DOHH2 (cell line): ENCODE measurements at regions not wholly inside any gene's neighbourhood (a gene's known extent, or its start where the extent isn't known, plus 50 kb on each side); places are given as distances from the start of the nearest gene placed in this dataset.

Experiments used
- H3F3A ChIP-seq: fragments of 200-600 bp; sonication (generic), shearing (Covaris generic); 2 replicates; pipeline ENCODE4 v1.6.0; 2016; ENCODE audit warnings: antibody characterized with exemption, mild to moderate bottlenecking; ENCODE audit not compliant: control insufficient read depth, insufficient read depth
- H3K27ac ChIP-seq: fragments of 200-600 bp; sonication (generic); 2 replicates; pipeline ENCODE4 v1.5.1; 2014; ENCODE audit warnings: low read depth, mild to moderate bottlenecking, low read length, moderate library complexity
- H3K27me3 ChIP-seq: fragments of 200-600 bp; sonication (generic); 2 replicates; pipeline ENCODE4 v1.6.1; 2014; ENCODE audit warnings: mild to moderate bottlenecking, low read length, mixed read lengths; ENCODE audit not compliant: control insufficient read depth
- H3K36me3 ChIP-seq: fragments of 200-600 bp; sonication (generic); 2 replicates; pipeline ENCODE4 v1.6.1; 2014; ENCODE audit warnings: mild to moderate bottlenecking, low read length, moderate library complexity, mixed read lengths; ENCODE audit not compliant: control insufficient read depth
- H3K4me1 ChIP-seq: fragments of 200-600 bp; sonication (generic); 2 replicates; pipeline ENCODE4 v1.6.1; 2014; ENCODE audit warnings: mild to moderate bottlenecking, low read length, mixed read lengths; ENCODE audit not compliant: control insufficient read depth
- H3K4me2 ChIP-seq: fragments of 200-600 bp; sonication (generic); 2 replicates; pipeline ENCODE4 v1.6.0; 2014; ENCODE audit warnings: mild to moderate bottlenecking, low read length, moderate library complexity
- H3K4me3 ChIP-seq: fragments of 200-600 bp; sonication (generic); 2 replicates; pipeline ENCODE4 v1.5.1; 2014; ENCODE audit warnings: mild to moderate bottlenecking, low read length, mixed read lengths
- H3K79me2 ChIP-seq: fragments of 200-600 bp; sonication (generic); 2 replicates; pipeline ENCODE4 v1.6.1; 2014; ENCODE audit warnings: mild to moderate bottlenecking, low read length, mixed read lengths; ENCODE audit not compliant: control insufficient read depth
- H3K9me2 ChIP-seq: fragments of 200-600 bp; sonication (generic); replicated peaks from 2 replicates; pipeline ENCODE4 v1.6.1; 2014; ENCODE audit warnings: mild to moderate bottlenecking, low read length, mixed read lengths; ENCODE audit not compliant: control insufficient read depth
- H3K9me3 ChIP-seq: fragments of 200-600 bp; sonication (generic); 2 replicates; pipeline ENCODE4 v1.6.1; 2014; ENCODE audit warnings: antibody characterized with exemption, low read length, mixed read lengths; ENCODE audit not compliant: control insufficient read depth, insufficient read depth
- H4K20me1 ChIP-seq: fragments of 200-600 bp; sonication (generic); 2 replicates; pipeline ENCODE4 v1.6.0; 2014; ENCODE audit warnings: low read depth, mild to moderate bottlenecking, antibody characterized with exemption, low read length, moderate library complexity; ENCODE audit not compliant: control insufficient read depth, insufficient read depth
- EZH2phosphoT487 ChIP-seq: fragments of 200-600 bp; sonication (generic); IDR thresholded peaks from 2 replicates; pipeline ENCODE4 v1.6.1; 2017; ENCODE audit warnings: borderline replicate concordance, mild to moderate bottlenecking, antibody characterized with exemption, low read length, moderate library complexity, mixed read lengths
- TF ChIP-seq, protein P1 (sequence below): fragments of 200-600 bp; sonication (generic); IDR thresholded peaks from one replicate; pipeline ENCODE4 v1.5.1; 2014; ENCODE audit warnings: antibody characterized with exemption, mild to moderate bottlenecking, low read depth, low read length; ENCODE audit not compliant: poor library complexity, severe bottlenecking

DNA sequence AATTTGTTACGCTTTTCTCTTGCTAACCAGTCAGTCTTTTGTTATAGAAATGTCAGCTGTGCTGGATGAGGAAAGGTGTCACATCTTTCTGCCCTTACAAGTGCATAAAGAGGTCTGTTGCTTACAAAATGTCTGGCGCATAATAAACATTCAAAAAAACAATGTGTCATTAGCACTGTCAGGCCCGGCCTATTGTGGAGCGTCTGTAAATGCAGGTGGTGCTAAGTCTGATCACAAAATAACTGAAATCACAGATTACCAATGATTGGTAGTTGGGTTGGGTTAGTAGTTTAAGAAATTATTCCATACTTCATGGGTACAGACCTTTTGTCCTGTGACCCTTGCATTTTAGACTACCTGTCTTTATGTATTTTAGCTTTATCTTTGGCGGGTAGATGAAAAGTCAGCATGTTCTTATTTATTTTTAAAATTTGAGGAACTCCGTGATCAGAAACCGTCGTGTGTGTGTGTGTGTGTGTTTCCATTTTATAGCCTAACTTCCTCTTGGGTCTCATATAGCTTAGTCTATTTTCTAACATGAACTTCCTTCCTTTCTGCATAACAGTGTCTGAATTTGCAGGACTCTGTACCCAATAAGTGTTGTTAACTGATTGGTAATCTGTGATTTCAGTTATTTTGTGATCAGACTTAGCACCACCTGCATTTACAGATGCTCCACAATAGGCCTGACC lies 88.1 kb upstream of the IFNGR1 start:
- H3K9me2 ChIP-seq = no peaks in the 10 kb centered on the region
- peak overlapping the region; percentile 68 for H3K4me2 ChIP-seq
- H3K4me1 ChIP-seq = peaks cover 37% of the 10 kb centered on the region
- H3K27ac ChIP-seq = peak overlapping the region; percentile 77
- H3K9me3 ChIP-seq = no peaks in the 10 kb centered on the region
- no peaks in the 10 kb centered on the region for H3K79me2 ChIP-seq
- no peaks in the 10 kb centered on the region for H4K20me1 ChIP-seq
- H3K36me3 ChIP-seq = no peaks in the 10 kb centered on the region
- no peaks in the 10 kb centered on the region for H3F3A ChIP-seq
- peak overlapping the region; percentile 55 for H3K4me3 ChIP-seq
- no peak for TF ChIP-seq EZH2phosphoT487
- TF ChIP-seq, protein P1, sequence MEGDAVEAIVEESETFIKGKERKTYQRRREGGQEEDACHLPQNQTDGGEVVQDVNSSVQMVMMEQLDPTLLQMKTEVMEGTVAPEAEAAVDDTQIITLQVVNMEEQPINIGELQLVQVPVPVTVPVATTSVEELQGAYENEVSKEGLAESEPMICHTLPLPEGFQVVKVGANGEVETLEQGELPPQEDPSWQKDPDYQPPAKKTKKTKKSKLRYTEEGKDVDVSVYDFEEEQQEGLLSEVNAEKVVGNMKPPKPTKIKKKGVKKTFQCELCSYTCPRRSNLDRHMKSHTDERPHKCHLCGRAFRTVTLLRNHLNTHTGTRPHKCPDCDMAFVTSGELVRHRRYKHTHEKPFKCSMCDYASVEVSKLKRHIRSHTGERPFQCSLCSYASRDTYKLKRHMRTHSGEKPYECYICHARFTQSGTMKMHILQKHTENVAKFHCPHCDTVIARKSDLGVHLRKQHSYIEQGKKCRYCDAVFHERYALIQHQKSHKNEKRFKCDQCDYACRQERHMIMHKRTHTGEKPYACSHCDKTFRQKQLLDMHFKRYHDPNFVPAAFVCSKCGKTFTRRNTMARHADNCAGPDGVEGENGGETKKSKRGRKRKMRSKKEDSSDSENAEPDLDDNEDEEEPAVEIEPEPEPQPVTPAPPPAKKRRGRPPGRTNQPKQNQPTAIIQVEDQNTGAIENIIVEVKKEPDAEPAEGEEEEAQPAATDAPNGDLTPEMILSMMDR = no peak
- H3K27me3 ChIP-seq = no peaks in the 10 kb centered on the region

DNA sequence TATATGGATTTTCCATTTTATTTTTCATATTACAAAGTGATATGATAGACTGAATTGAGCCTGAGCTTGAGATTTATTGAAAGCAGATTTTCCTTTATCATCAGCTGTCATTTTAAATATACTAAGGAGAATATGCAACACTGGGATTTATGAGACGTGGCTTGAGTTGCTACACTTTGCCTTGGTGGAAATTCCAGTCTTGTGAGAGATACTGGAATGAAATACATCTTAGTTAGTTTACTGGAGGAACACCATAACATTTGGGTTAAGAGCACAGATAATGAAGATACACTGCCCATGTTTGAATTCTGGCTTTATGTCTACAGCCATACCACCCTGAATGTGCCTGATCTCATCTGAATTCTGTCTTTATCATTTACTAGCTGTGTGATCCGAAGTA lies 86.5 kb upstream of the IFNGR1 start:
- Histone ChIP-seq H3K27ac (no peak overlapping the region), H3K9me3 (no peaks in the 10 kb centered on the region; the same call in 1 of the 2 replicates), H3K36me3 (no peaks in the 10 kb centered on the region), H3K27me3 (no peaks in the 10 kb centered on the region), H3K4me2 (no peak overlapping the region), H3K79me2 (no peaks in the 10 kb centered on the region), H4K20me1 (no peaks in the 10 kb centered on the region), H3K4me3 (no peak overlapping the region), H3F3A (no peaks in the 10 kb centered on the region), H3K4me1 (peaks cover 37% of the 10 kb centered on the region), H3K9me2 (no peaks in the 10 kb centered on the region)
- TF ChIP-seq, protein P1 = no peak
- TF ChIP-seq EZH2phosphoT487 = no peak

DNA sequence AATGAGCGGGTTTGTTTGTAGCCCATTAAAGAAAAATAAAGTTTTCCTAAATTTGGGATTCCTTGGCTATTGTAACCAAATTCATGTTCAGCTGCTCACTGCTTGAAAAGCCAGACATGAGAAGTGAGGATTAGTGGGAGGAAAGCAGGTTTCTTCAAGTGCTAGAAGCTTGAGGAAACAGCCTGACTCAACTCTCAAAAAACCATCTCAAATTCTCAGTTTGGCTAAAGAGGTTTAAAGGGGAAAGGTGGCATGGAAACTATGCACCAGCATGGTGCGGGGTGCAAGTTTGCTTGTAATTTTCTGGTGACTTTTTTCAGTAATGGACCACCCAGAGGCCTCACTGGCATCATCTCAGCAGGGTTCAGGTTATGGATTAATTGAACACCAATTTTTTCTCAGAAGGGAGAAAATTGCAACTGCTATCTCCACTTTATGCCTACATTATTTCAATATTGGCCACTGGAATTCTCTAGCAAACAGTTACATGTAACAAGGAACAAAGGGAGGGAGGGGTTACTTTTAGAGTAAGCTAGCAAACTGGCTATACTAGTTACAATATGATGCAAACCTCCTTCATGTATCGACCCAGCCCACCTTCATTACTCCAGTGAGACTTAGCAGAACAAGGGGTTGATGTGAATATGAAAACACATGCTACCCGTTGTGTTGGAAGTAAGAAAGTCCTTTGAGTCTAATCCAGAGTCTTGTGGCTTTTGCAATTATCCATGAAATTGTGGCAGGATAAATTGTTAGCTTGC lies 85.0 kb upstream of the IFNGR1 start:
- Histone ChIP-seq H3K36me3 (no peaks in the 10 kb centered on the region), H3K9me2 (no peaks in the 10 kb centered on the region), H3K4me2 (no peak overlapping the region), H3K27me3 (no peaks in the 10 kb centered on the region), H3F3A (no peaks in the 10 kb centered on the region), H3K9me3 (no peaks in the 10 kb centered on the region; the same call in 1 of the 2 replicates), H3K4me3 (no peak overlapping the region), H3K27ac (no peak overlapping the region), H3K79me2 (no peaks in the 10 kb centered on the region), H3K4me1 (peaks cover 30% of the 10 kb centered on the region), H4K20me1 (no peaks in the 10 kb centered on the region)
- TF ChIP-seq EZH2phosphoT487 = no peak
- TF ChIP-seq, protein P1 = no peak
